Thyroid gland (tissue), 4 donors: ENCODE measurements at regions not wholly inside any gene's neighbourhood (a gene's known extent, or its start where the extent isn't known, plus 50 kb on each side); places are given as distances from the start of the nearest gene placed in this dataset.
A peak's percentile ranks its signal among the peaks of the same experiment; 100 is the strongest.

ENCODE experiments used
- POLR2A ChIP-seq, 2 donors: fragments of 450-650 bp; IDR thresholded peaks; one replicate each; pipeline ENCODE4 v1.6.1; 2017; ENCODE audit warnings: antibody characterized with exemption in 2 of 2, mild to moderate bottlenecking in 2 of 2, moderate library complexity in 1 of 2
- TF ChIP-seq, protein P1 (sequence below), 6 experiments: fragments of 200-600 bp in 3 of 6; fragments of 450-650 bp in 3 of 6; sonication (generic) in 3 of 6; IDR thresholded peaks; one replicate each; pipeline ENCODE4 v1.5.1; 2016 to 2019; ENCODE audit warnings: antibody characterized with exemption in 6 of 6, mild to moderate bottlenecking in 2 of 6, inconsistent platforms in 1 of 6, moderate library complexity in 1 of 6

DNA sequence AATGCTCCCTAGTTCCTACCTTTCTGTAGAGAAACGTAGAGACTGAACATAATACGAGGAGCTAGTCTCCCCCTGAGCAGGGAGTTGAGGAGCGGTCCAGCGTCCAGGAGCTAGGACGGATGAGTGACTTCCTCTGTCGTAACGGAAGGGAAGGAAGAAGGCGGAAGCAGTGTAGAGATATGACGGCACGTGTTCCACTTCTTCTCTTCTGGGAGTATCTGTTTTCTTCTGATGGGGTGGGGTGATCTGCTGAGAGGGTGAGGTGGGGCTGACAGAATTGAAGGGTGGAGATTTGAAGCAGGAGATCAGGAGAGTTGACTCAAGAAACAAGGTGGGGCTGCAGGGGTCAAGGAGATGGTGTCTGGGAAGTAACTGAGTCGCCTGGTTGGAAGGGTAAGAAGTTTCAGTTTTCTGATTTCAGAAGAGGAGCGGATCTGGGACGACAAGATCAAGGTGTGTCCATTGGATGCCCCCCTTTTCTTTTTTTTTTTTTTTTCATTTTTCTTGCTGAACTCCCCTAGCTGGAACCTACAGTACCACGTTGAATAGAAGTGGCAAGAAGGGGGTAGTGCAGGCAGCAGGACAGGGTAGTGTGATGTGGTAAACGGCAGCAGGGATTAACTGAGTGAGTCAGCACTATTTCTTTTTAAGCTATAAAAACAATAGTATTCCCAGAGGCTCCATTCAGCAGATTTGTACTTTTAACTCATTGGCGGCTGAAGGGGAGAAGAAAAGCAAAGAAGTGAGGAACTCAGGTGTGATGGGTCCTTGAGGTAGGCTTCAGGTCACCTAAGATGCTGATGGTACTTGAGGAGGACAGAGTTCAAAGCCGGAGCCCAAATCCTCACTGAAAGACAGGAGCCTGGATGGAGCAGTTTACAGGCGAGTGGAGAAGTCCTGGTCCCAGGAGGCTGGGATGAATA is 50.8 kb upstream of the SETD7 start:
- TF ChIP-seq, protein P1, sequence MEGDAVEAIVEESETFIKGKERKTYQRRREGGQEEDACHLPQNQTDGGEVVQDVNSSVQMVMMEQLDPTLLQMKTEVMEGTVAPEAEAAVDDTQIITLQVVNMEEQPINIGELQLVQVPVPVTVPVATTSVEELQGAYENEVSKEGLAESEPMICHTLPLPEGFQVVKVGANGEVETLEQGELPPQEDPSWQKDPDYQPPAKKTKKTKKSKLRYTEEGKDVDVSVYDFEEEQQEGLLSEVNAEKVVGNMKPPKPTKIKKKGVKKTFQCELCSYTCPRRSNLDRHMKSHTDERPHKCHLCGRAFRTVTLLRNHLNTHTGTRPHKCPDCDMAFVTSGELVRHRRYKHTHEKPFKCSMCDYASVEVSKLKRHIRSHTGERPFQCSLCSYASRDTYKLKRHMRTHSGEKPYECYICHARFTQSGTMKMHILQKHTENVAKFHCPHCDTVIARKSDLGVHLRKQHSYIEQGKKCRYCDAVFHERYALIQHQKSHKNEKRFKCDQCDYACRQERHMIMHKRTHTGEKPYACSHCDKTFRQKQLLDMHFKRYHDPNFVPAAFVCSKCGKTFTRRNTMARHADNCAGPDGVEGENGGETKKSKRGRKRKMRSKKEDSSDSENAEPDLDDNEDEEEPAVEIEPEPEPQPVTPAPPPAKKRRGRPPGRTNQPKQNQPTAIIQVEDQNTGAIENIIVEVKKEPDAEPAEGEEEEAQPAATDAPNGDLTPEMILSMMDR (IDR thresholded peaks at IDR 0.05), result peak in 2 of 6 experiments; percentile 9 to 31
- no peak for TF ChIP-seq POLR2A (IDR thresholded peaks at IDR 0.05)
